Muscle layer of duodenum (tissue), 2 donors: ENCODE measurements at regions not wholly inside any gene's neighbourhood (a gene's known extent, or its start where the extent isn't known, plus 50 kb on each side); places are given as distances from the start of the nearest gene placed in this dataset.

ENCODE experiments used
- H3K27ac ChIP-seq: one replicate; pipeline ENCODE4 v1.7.0; 2013; ENCODE audit warnings: mild to moderate bottlenecking, low read length
- H3K27me3 ChIP-seq: one replicate; pipeline ENCODE4 v1.7.0; 2013; ENCODE audit warnings: low read depth, mild to moderate bottlenecking, control low read depth, low read length
- H3K36me3 ChIP-seq, 2 donors: one replicate each; pipeline ENCODE4 v1.7.0; 2013; ENCODE audit warnings: low read length in 2 of 2, control low read depth in 1 of 2, mild to moderate bottlenecking in 1 of 2; ENCODE audit not compliant: insufficient read depth in 2 of 2, control insufficient read depth in 1 of 2
- H3K4me1 ChIP-seq, 2 donors: one replicate each; pipeline ENCODE4 v1.7.0; 2013; ENCODE audit warnings: low read length in 2 of 2, mild to moderate bottlenecking in 2 of 2, control low read depth in 1 of 2, moderate library complexity in 1 of 2; ENCODE audit not compliant: insufficient read depth in 2 of 2, control insufficient read depth in 1 of 2
- H3K4me3 ChIP-seq, 2 donors: one replicate each; pipeline ENCODE4 v1.7.0; 2013; ENCODE audit warnings: low read length in 2 of 2, low read depth in 1 of 2, mild to moderate bottlenecking in 1 of 2
- H3K9me3 ChIP-seq, 2 donors: one replicate each; pipeline ENCODE4 v1.7.0; 2013; ENCODE audit warnings: low read length in 2 of 2, control low read depth in 1 of 2, mild to moderate bottlenecking in 1 of 2; ENCODE audit not compliant: control insufficient read depth in 1 of 2
- donor health status: healthy.

DNA sequence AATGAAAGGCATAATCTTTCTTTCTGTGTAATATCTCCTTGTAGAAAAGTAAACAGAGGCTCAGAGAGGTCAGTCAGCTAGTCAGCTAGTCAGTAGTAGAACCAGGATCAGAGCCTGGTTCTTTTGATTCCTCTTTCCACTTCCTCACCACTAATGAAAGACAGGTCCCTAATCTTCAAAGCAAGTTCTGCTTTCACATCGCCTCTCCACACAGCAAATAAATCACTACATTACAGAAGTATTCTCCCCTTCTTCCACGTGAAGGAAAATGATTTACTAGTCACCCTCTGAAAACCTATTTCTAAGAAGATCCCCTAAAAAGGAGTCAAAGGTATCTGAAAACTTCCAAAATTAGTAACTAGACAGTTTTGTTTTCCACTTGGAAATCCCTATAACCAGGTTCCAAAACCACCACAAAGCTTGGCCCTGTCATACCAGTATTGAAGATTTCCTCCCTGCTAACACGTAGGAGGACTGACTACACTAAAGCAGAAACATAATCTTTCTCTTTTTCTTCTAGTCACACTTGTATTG lies 140.5 kb upstream of the TARS1 start:
- Histone ChIP-seq H3K27ac (peak overlapping the region; percentile 28), H3K36me3 (no peaks in the 10 kb centered on the region), H3K27me3 (no peaks in the 10 kb centered on the region), H3K9me3 (no peaks in the 10 kb centered on the region), H3K4me3 (no peak overlapping the region), H3K4me1 (peaks cover 0 to 17% of the 10 kb centered on the region in 2 donors)

DNA sequence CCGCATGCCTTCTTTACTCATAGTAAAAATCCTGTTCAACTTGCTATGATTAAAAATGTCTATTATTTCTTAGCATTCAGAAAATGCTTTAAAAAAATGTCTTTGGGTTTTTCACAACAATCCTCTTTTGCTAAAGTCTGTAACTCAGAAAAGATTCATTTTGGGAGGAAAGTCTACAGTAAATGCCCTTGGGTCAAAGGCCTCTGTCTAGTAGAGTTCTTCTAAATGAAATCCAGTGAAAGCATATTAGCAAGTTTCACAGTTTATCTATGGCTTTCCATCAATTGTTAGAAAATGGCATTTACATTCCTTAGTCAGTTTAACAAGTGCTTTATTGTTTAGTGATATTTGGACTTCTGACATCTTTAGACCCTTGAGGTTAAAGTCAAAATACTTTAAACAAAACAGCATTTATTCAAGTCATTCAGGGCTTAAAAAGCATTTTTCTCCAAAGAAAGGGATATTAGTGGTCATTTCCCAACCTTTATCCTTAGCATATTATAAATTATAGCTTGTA lies 137.1 kb upstream of the TARS1 start:
- Histone ChIP-seq H3K36me3 (no peaks in the 10 kb centered on the region), H3K4me3 (no peak overlapping the region), H3K27me3 (no peaks in the 10 kb centered on the region), H3K9me3 (no peaks in the 10 kb centered on the region), H3K4me1 (peaks cover 3 to 33% of the 10 kb centered on the region in 2 donors), H3K27ac (no peak overlapping the region)

GRCh38 chr5:33304601-33305000 lies 136.2 kb upstream of the TARS1 start:
- H3K4me3 ChIP-seq, result no peak overlapping the region
- peaks cover 7 to 36% of the 10 kb centered on the region in 2 donors for H3K4me1 ChIP-seq
- H3K27me3 ChIP-seq, result no peaks in the 10 kb centered on the region
- H3K9me3 ChIP-seq, result no peaks in the 10 kb centered on the region
- H3K27ac ChIP-seq, result no peak overlapping the region
- no peaks in the 10 kb centered on the region for H3K36me3 ChIP-seq

- no peak overlapping the region for H3K27ac ChIP-seq
- no peaks in the 10 kb centered on the region for H3K27me3 ChIP-seq
- no peaks in the 10 kb centered on the region for H3K36me3 ChIP-seq
- H3K4me3 ChIP-seq, result no peak overlapping the region
- no peaks in the 10 kb centered on the region for H3K9me3 ChIP-seq
- H3K4me1 ChIP-seq, result peaks cover 7 to 26% of the 10 kb centered on the region in 2 donors
These were observed 135.2 kb upstream of the TARS1 start for GRCh38 chr5:33305572-33305971.

- Histone ChIP-seq H3K9me3 (no peaks in the 10 kb centered on the region), H3K27me3 (no peaks in the 10 kb centered on the region), H3K4me1 (peaks cover 7 to 25% of the 10 kb centered on the region in 2 donors), H3K27ac (no peak overlapping the region), H3K4me3 (no peak overlapping the region), H3K36me3 (no peaks in the 10 kb centered on the region)
These were observed 134.0 kb upstream of the TARS1 start for GRCh38 chr5:33306758-33307157.

GRCh38 chr5:33308586-33308985 lies 132.2 kb upstream of the TARS1 start:
- H3K9me3 ChIP-seq, result no peaks in the 10 kb centered on the region
- no peak overlapping the region for H3K27ac ChIP-seq

GRCh38 chr5:33309068-33309467 lies 131.7 kb upstream of the TARS1 start:
- Histone ChIP-seq H3K4me1 (peaks cover 7 to 22% of the 10 kb centered on the region in 2 donors), H3K4me3 (no peak overlapping the region), H3K27ac (no peak overlapping the region), H3K27me3 (no peaks in the 10 kb centered on the region), H3K36me3 (no peaks in the 10 kb centered on the region), H3K9me3 (no peaks in the 10 kb centered on the region)

More at GRCh38 chr5:33308586-33308985, 132.2 kb upstream of the TARS1 start:
- Histone ChIP-seq H3K4me1 (peaks cover 7 to 22% of the 10 kb centered on the region in 2 donors), H3K4me3 (no peak overlapping the region), H3K27me3 (no peaks in the 10 kb centered on the region), H3K36me3 (no peaks in the 10 kb centered on the region)

DNA sequence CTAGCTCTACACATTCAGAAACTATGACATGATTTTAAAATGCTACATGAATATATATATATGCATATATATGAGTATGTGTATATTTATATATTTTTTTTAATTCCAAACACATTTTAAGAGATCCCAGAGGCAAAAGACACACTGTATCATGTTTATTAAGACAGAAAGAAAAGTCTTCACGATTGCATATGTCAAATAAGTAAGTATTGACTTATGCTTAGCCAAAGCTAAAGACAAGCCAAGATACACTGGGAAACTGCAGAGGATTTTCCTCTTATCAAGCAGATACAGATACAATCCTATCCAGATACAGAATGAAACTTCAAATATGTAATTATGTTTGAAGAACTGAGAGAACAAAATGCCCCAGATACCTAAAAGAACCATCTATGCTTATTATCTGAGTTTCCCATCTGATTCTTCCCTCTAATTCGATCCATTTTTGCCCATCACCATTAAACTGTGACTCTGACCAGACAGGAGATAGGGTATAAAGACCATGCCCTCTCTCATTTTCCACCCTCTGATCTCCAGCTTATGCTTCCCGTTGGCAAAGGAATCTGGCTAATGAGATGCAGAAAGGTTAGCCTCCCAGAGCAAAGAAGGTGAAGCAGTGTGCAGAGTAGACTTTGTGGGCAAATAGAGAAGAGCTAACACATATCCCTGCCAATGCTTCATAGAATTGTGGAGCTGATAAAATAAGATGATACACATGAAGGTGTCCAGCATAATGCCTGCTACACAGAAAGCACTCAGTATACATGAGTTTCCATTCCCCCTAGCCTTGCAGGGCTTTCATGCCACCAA lies 131.0 kb upstream of the TARS1 start:
- Histone ChIP-seq H3K27me3 (no peaks in the 10 kb centered on the region), H3K9me3 (no peaks in the 10 kb centered on the region), H3K27ac (no peak overlapping the region), H3K4me3 (no peak overlapping the region), H3K4me1 (peaks cover 7 to 22% of the 10 kb centered on the region in 2 donors), H3K36me3 (no peaks in the 10 kb centered on the region)

DNA sequence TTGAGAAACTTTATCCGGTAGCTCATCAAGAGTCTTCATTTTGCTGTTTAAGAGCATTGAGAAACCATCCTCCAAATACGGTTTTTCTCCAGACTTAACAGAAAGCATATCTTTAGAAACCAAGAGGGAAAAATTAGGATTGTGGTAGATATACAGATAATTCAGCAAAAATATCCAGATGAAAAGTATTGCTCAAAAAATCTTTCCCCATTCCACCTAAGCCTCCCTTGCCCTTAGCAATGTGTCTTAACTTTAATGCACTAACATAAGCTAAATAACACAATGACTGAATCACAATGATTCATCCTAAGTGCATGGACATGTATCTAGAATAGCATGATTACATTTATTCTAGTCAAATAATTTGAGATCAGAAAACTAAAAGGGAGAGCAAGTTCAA lies 130.3 kb upstream of the TARS1 start:
- no peaks in the 10 kb centered on the region for H3K27me3 ChIP-seq
- peaks cover 7 to 22% of the 10 kb centered on the region in 2 donors for H3K4me1 ChIP-seq
- no peak overlapping the region for H3K27ac ChIP-seq
- no peaks in the 10 kb centered on the region for H3K36me3 ChIP-seq
- no peaks in the 10 kb centered on the region for H3K9me3 ChIP-seq
- H3K4me3 ChIP-seq, result no peak overlapping the region

GRCh38 chr5:33311893-33312292 lies 128.9 kb upstream of the TARS1 start:
- peaks cover 4 to 16% of the 10 kb centered on the region in 2 donors for H3K4me1 ChIP-seq
- no peak overlapping the region for H3K27ac ChIP-seq
- H3K27me3 ChIP-seq, result no peaks in the 10 kb centered on the region
- no peaks in the 10 kb centered on the region for H3K9me3 ChIP-seq
- H3K4me3 ChIP-seq, result no peak overlapping the region
- no peaks in the 10 kb centered on the region for H3K36me3 ChIP-seq

- H3K4me1 ChIP-seq, result peaks cover 4 to 10% of the 10 kb centered on the region in 2 donors
- no peak overlapping the region for H3K4me3 ChIP-seq
- no peaks in the 10 kb centered on the region for H3K9me3 ChIP-seq
- no peaks in the 10 kb centered on the region for H3K36me3 ChIP-seq
- H3K27me3 ChIP-seq, result no peaks in the 10 kb centered on the region
- no peak overlapping the region for H3K27ac ChIP-seq
These were observed 127.9 kb upstream of the TARS1 start for GRCh38 chr5:33312571-33313549.
